ENCODE measurements at regions not wholly inside any gene's neighbourhood (a gene's known extent, or its start where the extent isn't known, plus 50 kb on each side); places are given as distances from the start of the nearest gene placed in this dataset.
"Not testable (repeated sequence)": the region's sequence is repeated elsewhere in the genome, so short reads cannot be mapped to it uniquely, and the experiment has no call there.

DNA sequence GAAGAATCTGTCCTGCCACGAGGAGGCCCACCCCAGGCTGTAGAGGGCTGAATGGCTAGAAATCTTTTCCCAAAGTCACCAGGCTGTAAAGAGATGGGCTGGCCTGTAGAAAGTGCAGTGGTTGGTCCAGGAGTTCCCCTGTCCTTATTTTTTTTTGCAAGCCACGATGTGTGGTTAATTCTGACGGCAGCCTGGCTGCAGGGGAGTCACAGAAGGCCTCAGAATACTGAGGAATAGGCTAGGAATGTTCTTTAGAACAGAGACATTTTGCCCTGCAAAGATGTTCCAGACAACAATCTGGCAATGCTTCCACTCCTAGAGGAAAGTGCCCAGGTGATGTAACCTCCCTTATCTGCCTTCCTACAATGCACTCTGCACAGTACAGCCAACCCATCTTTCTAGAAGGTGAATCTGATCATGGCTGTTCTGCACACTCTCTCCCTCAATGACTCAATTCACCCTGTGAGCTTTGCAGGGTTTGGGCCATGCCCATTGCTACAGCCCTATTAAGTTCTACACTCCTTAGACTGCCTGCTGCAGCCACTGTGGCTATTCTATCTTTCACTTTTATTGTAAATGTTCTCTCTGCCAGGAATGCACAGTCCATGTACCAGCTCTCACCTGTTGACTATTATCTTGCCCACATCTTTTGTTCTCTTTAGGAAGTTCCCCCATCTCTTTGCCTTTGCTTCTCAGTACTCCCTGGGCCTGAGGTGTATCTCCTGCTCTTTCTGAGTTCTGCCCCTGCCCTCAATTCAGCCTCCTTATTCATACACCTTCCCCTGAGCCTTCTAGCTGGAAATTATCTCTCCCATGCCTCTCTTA is 377.8 kb upstream of the CLINT1 start:
- no peak for DNase-seq

DNA sequence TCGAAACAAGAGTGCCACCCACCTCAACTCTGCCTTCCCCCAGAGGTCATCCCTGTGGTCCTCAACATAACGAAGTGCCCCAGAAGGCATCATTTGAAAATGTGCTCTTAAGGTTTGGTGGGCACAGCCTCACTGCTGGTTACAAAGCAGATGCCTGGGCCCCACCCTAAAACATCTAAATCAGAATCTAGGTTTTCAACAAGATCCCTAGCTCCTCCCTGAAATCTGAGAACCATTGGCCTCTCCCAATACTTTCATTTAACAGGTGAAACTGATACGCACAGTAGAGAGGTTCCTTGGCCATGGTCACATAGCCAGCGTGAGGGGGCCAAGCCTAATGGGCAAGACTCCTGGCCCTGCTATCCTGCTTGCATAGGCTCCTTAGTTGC is 376.2 kb upstream of the CLINT1 start:
- DNase-seq = no peak

DNA sequence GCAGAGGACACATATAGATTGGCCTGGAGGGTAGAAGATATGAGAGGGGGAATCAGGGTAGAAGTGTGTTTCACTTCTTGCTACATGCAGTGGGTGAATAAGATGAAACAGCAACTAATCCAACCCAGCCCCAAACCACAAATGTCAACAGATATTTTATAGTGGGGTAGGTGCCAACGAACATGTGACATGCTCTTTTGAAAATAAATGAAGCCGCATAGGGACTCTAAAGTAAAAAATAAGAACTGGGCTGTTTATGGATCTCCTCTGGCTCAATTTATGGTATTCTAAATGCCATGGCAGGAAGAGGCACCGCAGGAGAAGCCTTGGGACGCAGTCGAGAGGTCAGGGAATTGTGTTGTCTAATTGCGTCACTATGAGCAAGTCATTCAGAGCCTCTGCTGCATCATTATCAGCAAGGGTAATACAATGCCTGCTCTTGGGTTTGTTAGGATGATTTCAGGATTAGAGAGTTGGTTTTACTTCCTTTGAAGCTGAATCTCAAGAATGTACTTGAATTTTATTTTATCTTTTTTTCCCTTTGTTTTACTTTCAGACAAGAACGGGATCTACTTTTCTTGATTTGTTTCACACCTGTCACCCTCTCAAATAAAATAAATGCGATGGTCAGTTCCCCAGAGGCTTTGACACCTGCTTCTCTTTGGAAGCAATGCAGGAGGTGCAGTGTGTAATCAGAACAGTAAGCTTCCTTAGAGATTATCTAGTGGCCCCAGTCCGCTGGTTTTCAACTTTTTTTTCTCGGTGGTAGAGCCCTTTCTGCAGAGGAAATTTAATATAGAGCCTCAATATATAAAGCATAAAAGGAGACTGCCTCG is 375.6 kb upstream of the CLINT1 start:
- peak; percentile 19 for DNase-seq

DNA sequence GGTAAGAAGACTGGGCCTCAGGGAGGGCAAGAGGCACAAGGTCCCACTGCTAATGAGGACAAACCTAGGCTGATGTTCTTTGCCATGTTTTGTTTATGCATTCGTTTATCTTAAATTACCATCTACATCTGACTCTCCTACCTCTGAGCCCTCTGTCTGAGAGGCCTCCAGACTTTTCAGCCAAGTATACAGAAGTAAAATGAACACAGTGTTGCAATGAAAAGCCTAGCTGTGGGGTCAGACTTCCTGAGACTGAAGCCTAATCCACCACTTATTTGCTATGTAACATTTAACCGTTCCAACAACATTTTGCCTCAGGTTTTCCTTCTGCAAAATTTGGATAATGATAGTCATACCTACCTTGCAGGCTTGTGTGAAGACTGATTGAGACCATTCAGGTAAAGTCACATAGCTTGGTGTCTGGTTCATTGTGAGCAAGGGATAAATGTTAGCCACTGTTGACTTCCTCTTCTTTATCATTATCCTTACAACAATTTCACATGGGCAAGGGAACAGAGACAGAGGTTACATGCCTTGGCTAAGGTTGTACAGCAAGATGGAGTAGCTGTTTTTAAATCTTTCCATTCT is 374.9 kb upstream of the CLINT1 start:
- no peak for DNase-seq

DNA sequence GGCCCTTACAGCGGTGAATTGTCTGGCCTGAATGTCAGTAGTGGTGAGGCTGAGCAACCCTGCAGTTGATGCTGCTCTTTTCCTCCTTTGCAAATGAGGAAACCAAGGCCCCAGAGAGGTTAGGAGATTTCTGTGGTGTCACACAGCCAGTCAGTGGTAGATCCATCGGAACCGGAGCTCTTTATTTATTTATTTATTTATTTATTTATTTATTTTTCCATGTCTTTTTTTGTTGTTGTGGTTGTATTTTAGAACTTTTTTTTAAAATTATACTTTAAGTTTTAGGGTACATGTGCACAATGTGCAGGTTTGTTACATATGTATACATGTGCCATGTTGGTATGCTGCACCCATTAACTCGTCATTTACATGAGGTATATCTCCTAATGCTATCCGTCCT is 368.4 kb upstream of the CLINT1 start:
- DNase-seq = not testable (repeated sequence)

DNA sequence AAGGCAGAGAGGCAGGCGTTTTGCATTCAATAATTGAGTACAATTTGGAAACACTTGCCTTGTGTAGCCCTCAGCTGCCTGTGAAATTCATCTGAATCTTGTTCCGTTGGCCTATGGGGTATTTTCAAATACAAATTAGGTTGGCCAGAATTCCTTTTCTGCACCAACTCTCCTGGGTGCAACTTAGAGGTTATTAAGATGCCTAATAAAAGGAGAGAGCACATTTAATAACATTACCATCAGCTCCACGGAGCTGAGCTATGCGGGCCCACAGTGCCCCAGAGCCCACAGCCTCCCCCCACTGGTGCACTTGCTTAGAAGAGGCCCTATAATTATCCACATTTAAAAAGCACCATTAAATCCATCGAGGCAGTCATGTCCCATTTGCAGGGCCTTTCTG is 367.6 kb upstream of the CLINT1 start:
- no peak for DNase-seq

DNA sequence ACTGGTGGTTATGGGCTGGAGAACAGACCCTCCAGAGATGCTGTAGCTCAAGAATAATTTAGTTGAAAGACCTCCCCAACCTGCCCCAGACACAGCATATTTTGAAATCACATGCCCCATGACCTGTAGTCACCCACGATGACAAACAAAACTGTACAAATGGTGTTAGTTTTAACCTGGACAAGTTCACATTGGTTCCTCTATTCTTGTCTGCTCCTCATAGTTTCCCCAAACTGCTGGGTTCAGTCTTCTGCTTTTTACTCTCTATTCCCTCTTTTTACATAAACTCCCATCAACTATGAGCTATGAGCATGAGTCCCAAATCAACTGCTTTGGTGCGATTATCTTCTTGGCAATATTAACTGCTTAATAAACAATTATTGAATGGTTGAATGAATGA is 365.3 kb upstream of the CLINT1 start:
- no peak for DNase-seq

DNA sequence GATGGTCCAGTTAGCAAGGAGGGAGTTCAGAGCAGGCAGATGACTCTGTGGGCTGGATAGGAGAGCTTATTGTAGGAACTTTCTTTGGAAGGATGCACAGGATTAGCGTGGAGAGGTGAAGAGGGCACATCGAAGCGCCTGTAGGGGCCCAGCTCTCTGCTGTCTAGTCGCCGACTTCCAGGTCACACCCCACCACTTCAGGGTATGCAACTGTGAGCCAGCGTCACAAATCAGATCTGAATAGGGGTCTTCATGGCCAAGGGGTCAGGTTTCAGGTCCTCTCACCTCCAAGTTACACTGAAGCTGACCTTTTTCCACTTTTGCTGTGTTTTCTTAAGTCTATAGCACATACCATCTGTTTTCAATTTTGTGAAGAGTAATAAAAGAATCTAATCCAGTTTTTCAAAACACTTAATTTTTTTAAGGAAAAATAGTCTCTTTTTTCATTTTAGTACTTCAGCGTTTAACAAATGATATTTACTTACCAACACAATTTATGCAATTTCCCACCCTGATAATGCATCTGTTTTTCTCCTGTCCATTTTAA is 364.2 kb upstream of the CLINT1 start:
- DNase-seq = no peak

DNA sequence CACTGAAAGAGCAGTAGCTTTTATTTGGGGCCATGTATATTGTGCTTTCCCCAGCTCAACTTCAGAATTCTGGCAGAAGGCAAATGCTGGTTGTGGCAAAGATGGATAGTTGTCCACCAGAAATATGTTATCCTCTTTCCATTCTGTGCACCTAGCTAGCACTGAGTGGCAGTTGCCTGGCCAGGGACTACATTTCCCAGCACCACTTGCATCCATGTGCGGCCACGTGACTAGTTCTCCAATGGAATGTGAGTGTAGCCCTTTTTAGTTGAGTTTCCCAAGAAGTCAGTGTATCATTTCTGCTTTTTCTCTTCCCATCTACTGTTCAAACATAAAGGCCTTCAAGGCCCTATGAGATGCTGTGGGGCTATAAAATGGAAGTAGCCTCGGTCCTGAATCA is 354.0 kb upstream of the CLINT1 start:
- DNase-seq = no peak

DNA sequence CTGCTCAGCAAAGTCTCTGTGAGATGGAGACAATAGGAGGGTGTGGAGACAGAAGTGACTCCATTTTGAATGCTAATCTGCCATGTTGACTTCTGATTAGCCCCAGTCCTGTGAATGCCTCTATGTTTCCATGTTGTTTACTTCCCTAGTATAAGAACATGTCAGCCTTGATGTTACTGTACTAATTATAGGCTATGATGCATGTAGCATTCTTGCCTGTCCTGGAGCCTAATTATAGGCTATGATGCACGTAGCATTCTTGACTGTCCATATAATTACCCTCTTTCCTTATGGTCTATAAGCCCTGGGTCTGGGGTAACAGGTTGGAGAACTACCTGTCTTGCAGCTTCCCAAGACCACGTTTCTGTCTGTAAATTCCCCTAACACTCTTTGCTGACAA is 353.3 kb upstream of the CLINT1 start:
- DNase-seq = no peak

DNA sequence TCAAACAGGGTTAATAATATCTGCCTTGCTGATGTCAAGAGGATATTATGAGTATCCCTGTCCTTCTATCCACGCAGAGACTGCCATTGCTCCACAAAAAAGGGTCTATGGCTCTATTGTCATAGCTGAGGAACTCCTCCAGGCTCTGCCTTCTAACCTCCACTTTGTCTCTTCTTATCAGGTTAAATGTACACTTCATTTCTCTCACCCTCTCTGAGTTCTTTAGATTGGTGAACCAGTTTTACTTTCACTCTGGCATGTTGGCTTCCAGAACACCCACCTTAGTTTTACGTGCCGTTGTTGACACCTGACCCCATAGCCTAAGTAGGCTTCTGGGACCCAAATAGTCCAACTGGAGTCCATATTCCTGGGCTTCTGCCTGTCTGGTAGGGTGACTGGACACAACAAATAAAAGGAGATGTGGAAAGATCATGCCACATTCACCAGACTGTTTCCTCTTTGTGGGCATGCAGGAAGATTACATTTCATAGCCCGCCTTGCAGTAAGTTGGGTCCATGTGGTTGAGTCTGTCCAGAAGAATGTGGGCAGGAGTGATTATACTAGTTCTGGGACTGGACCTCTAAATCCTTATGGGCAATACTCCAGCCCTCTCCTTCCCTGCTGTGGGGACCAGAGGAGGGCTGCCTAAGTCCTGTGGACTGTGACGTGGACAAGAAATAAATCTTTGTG is 350.4 kb upstream of the CLINT1 start:
- no peak for DNase-seq

DNA sequence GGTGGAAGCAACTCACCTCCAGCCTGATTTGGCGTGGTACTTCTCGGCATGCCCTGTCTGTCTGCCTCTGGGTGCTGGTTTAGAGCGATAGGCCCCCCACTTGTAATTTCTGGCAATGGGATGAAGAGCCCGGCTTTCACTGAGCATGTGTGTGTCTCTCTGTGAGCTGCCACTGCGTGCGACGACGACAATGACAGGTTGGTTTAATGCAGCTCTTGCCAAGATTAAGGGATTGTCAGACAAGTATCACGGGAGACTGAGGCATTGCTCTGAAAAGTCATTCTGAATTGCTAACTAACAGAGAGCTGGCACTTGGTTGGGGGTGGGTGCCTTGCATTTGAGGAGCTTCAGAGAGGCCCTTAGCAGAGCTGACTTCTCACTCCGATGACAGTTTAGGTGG is 348.8 kb upstream of the CLINT1 start:
- DNase-seq = no peak

DNA sequence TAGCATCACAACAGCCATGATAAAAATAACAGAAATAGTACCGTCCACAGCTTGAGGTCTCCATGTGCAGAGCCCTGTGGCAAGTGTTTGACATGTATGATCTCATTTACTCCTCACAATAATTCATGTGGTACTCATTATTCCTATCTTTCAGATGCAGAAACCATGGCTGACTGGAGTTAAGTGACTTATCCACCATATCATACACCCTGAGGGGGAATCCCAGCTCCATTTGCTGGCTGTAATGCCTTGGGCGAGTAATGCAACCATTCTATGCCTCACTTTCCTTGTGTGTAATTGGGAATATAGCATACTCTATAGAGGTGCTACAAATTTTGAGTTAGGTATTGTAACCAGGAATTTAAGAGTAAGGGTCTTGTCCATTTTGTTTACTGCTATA is 347.0 kb upstream of the CLINT1 start:
- DNase-seq = no peak

DNA sequence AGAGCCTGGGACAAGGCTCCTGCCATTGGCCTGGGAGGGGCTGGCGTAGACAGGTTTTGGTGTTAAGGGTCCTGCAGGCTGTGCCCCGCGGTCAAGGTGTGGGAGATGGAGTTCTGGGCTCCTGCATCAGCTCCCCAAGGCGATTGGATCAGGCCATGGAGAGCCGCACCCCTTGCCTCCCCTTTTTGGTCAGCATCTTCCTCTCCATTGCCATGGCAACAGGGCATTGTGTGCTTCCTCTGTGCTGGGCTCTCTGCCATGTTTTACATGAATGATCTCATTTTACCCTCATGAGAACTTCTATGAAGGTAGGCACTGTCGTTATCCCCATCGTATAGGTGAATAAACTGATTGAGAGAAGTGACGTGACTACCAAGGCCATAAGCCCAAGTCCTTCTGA is 344.3 kb upstream of the CLINT1 start:
- no peak for DNase-seq

DNA sequence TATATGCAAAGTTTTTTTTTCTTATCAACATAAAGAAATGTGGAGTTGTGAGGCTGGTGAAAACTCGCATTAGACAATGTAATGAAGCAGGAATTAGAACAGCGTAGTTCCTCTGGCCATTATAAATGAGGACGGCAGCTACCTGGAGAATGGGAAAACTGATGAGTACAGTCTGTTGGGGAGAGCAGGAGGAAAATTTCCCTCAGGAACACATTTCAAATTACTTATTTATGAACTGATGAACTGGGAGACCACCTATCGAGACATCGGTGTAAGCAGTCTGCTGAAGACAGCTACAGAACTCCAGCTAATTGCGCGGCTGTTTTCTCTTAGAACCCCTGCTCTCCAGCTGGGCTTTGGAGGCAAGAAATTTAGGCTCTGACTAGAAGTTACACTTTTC is 343.9 kb upstream of the CLINT1 start:
- no peak for DNase-seq

DNA sequence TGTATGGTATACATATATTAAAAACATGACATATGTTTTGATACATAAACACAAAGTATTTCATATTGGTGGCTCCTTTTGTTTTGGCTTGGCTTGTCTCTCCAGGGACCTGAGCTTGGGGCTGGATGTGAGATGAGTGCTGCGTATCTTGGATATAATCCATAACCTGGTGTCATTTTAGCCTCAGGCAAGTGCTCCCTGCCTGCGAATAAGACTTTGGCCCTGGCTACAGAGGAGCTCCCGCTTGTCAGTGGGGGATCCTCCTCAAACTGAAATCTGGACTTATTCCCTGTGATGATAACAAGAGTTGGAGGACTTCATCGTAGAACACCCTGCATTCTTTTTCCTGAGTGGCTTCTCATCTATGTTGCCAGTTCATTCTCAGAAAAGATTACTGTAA is 341.7 kb upstream of the CLINT1 start:
- DNase-seq = no peak

DNA sequence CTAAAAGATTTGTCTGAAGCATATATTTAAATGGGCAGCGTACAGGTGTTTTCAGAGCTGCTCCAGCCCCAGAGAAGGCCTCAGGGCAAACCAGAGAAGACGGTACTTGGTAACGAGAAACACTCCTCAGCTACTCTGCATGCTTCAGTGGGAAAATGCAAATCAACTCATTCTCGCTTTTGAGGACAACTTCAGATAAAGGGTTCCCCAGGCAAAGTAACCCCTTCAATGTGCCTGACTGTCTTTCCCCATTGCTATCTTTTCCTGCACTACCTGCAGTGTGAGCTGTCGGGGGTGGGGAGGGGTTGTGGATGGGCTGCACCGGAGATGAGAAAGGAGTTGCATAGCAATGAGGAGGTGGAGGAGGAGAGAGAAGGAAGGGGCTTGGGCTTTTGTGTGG is 339.7 kb upstream of the CLINT1 start:
- DNase-seq = no peak

DNA sequence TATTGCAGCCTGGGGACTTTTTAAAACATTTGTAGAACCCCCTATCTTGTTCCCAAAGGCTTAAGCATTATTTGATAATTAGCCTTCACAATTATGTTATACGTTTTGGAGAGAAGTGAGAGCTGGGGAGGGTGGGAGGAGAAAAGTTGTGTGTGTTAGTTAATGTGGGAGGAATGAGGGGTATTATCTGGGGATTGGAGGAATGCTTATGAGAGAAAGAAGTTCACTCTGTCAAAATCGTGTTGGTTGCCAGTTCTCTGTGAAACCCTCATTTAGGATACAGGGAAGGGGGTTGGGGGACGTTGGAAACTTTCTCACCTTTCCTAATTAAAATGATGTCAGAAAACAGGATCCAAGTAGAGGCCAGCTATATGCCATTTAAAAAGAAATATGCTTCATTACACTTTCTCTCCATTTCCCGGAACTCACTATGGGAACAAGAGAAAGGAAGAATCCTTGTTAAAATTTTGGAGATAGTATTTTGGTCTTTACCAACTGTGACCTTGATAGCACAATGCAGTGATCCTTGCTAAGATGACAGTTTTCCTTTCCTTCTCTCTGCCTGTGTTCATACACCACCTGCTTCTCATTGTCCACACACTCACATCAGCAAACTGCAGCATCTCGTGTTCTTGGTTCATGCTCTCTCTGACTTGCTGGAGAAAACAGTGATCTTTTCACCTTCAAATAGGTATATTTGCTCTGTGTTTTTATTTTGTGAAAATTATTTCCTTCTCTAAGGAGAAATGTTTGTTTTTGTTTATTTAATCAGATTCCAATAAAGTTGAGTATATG is 336.7 kb upstream of the CLINT1 start:
- no peak for DNase-seq

DNA sequence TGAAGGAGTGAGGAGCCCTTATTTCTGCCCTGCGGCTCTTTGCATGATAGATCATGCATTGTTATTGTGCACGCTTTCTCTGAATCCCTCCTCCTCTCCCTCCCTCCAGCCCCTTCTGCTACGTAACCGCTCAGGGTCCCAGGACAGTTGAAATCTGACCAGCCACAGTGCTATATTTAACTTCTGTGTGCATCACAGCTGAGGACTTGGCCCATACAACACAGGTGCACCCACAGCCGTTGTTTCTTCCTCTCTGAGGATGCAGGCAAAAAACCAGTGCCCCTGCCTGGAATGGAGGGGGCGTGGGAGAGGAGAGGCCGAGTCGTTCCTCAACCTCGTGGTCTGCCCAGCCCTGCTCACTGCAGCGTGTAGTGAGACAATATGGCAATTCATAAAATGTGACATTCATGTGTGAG is 335.6 kb upstream of the CLINT1 start:
- DNase-seq = no peak

DNA sequence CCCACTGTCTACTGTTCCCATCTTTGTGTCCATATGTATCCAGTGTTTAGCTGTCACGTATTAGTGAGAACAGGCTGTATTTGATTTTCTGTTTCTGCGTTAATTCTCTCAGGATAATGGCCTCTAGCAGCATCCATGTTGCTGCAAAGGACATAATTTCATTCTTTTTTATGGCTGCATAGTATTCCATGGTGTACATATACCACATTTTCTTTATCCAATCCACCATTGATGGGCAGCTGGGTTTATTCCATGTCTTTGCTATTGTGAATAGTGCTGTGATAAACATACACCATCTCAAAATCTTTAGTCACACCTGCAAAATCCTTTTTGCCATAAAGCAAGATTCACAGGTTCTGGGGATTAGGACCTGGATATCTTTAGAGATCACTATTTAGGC is 334.4 kb upstream of the CLINT1 start:
- not testable (repeated sequence) for DNase-seq

DNA sequence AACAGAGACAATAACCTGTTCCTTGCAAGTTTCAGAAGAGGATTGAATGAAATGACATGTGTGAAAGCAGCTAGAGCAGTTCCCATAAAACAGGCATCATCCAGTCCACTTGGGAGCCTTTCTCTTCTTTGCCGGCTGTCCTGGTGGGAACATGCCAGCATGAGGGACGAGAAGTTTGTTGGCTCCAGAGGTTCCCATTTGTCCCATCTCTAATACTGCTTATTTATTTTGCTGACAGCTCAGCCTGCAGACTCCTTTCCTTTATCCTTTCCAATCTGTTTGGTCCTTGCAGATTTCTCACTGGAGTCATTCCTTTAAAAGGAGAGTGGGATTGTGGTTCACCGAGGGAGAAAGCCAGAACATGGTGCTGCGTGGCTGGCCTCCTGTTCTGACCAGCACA is 321.5 kb upstream of the CLINT1 start:
- DNase-seq = no peak

DNA sequence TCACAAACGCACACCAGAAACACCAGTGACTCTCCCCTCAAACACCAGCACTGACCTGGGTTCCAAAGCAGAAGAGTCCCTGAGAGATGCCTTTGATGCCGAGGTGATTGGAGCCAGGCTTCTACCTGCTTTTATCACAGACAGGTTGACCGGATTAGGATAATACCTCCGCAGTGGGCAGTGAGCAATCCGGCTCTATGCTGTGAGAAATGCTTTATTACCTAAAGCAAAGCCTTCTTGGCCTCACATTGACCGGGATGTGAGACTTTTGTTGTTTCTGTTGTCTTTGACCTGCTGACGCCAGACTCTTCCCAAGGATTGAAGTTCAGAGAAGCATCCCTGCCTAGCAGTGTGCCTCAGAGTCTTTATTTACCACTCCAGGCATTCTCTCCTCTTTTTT is 320.3 kb upstream of the CLINT1 start:
- no peak for DNase-seq

All from NCI-H1436 treated with DMSO at 0.1 percent for 48 hours (cell line).